HG03025 (cell line): ENCODE measurements at regions not wholly inside any gene's neighbourhood (a gene's known extent, or its start where the extent isn't known, plus 50 kb on each side); places are given as distances from the start of the nearest gene placed in this dataset.

Source experiments
- ATAC-seq: cut with Tn5 transposase; IDR thresholded peaks from one replicate; pipeline ENCODE4 v1.9.1; 2021; ENCODE audit warnings: mild to moderate bottlenecking, moderate library complexity; ENCODE audit not compliant: unreplicated experiment, low FRiP score

- ATAC-seq = no peak
Measured at GRCh38 chr2:8564475-8564874, 117.4 kb upstream of the ID2 start.

- ATAC-seq = no peak
Measured at GRCh38 chr2:8565399-8566154, 116.3 kb upstream of the ID2 start.

- no peak for ATAC-seq
Measured at GRCh38 chr2:8566155-8566670, 115.6 kb upstream of the ID2 start.

GRCh38 chr2:8566774-8567468 lies 114.9 kb upstream of the ID2 start:
- no peak for ATAC-seq

GRCh38 chr2:8567469-8568260 lies 114.2 kb upstream of the ID2 start:
- no peak for ATAC-seq

GRCh38 chr2:8568543-8569302 lies 113.1 kb upstream of the ID2 start:
- ATAC-seq = no peak

GRCh38 chr2:8569332-8569930 lies 112.4 kb upstream of the ID2 start:
- ATAC-seq = no peak

- no peak for ATAC-seq
Measured at GRCh38 chr2:8570637-8571036, 111.2 kb upstream of the ID2 start.

GRCh38 chr2:8571301-8571791 lies 110.5 kb upstream of the ID2 start:
- no peak for ATAC-seq

GRCh38 chr2:8571792-8572499 lies 109.9 kb upstream of the ID2 start:
- ATAC-seq = no peak

GRCh38 chr2:8572712-8573233 lies 109.1 kb upstream of the ID2 start:
- no peak for ATAC-seq

- no peak for ATAC-seq
Measured at GRCh38 chr2:8573234-8573941, 108.5 kb upstream of the ID2 start.

GRCh38 chr2:8573942-8574195 lies 108.0 kb upstream of the ID2 start:
- ATAC-seq = no peak

- peak; percentile 71 for ATAC-seq
Measured at GRCh38 chr2:8574196-8575037, 107.4 kb upstream of the ID2 start.

- no peak for ATAC-seq
Measured at GRCh38 chr2:8575038-8575833, 106.6 kb upstream of the ID2 start.

- no peak for ATAC-seq
Measured at GRCh38 chr2:8575834-8576423, 105.9 kb upstream of the ID2 start.
